ENCODE measurements at regions not wholly inside any gene's neighbourhood (a gene's known extent, or its start where the extent isn't known, plus 50 kb on each side); places are given as distances from the start of the nearest gene placed in this dataset.

- Histone ChIP-seq H3K9ac (ENCODE audit: low read depth, low read length) (no peak overlapping the region), H3K4me3 (ENCODE audit: low read depth, low read length) (no peak overlapping the region), H3K36me3 (ENCODE audit: control insufficient read depth, insufficient read depth, low read length) (no peaks in the 10 kb centered on the region), H3K4me1 (ENCODE audit: control insufficient read depth, insufficient read depth, low read length) (no peaks in the 10 kb centered on the region), H3K9me3 (ENCODE audit: control insufficient read depth, insufficient read depth, low read length) (no peaks in the 10 kb centered on the region), H3K27me3 (ENCODE audit: control insufficient read depth, insufficient read depth, low read length) (no peaks in the 10 kb centered on the region)
These were observed 129.7 kb downstream of the ADRA2A start for GRCh38 chr10:111206521-111206920.

- no peaks in the 10 kb centered on the region for H3K27me3 ChIP-seq (ENCODE audit: control insufficient read depth, insufficient read depth, low read length)
- H3K4me1 ChIP-seq (ENCODE audit: control insufficient read depth, insufficient read depth, low read length) = no peaks in the 10 kb centered on the region
- no peaks in the 10 kb centered on the region for H3K36me3 ChIP-seq (ENCODE audit: control insufficient read depth, insufficient read depth, low read length)
- no peak overlapping the region for H3K9ac ChIP-seq (ENCODE audit: low read depth, low read length)
- H3K4me3 ChIP-seq (ENCODE audit: low read depth, low read length) = no peak overlapping the region
- H3K9me3 ChIP-seq (ENCODE audit: control insufficient read depth, insufficient read depth, low read length) = no peaks in the 10 kb centered on the region
These were observed 130.7 kb downstream of the ADRA2A start for GRCh38 chr10:111207500-111207899.

- Histone ChIP-seq H3K36me3 (ENCODE audit: control insufficient read depth, insufficient read depth, low read length) (no peaks in the 10 kb centered on the region), H3K27me3 (ENCODE audit: control insufficient read depth, insufficient read depth, low read length) (no peaks in the 10 kb centered on the region), H3K4me1 (ENCODE audit: control insufficient read depth, insufficient read depth, low read length) (no peaks in the 10 kb centered on the region), H3K4me3 (ENCODE audit: low read depth, low read length) (no peak overlapping the region), H3K9ac (ENCODE audit: low read depth, low read length) (no peak overlapping the region), H3K9me3 (ENCODE audit: control insufficient read depth, insufficient read depth, low read length) (peaks cover 3% of the 10 kb centered on the region)
These were observed 132.1 kb downstream of the ADRA2A start for GRCh38 chr10:111208951-111209350.

GRCh38 chr10:111209692-111210091, 132.9 kb downstream of the ADRA2A start:
- peaks cover 5% of the 10 kb centered on the region for H3K9me3 ChIP-seq (ENCODE audit: control insufficient read depth, insufficient read depth, low read length)
- no peak overlapping the region for H3K4me3 ChIP-seq (ENCODE audit: low read depth, low read length)
- H3K9ac ChIP-seq (ENCODE audit: low read depth, low read length) = no peak overlapping the region
- no peaks in the 10 kb centered on the region for H3K27me3 ChIP-seq (ENCODE audit: control insufficient read depth, insufficient read depth, low read length)
- H3K4me1 ChIP-seq (ENCODE audit: control insufficient read depth, insufficient read depth, low read length) = no peaks in the 10 kb centered on the region
- H3K36me3 ChIP-seq (ENCODE audit: control insufficient read depth, insufficient read depth, low read length) = no peaks in the 10 kb centered on the region

GRCh38 chr10:111211241-111211640, 134.4 kb downstream of the ADRA2A start:
- Histone ChIP-seq H3K4me3 (ENCODE audit: low read depth, low read length) (no peak overlapping the region), H3K9ac (ENCODE audit: low read depth, low read length) (no peak overlapping the region), H3K36me3 (ENCODE audit: control insufficient read depth, insufficient read depth, low read length) (no peaks in the 10 kb centered on the region), H3K27me3 (ENCODE audit: control insufficient read depth, insufficient read depth, low read length) (no peaks in the 10 kb centered on the region), H3K4me1 (ENCODE audit: control insufficient read depth, insufficient read depth, low read length) (no peaks in the 10 kb centered on the region), H3K9me3 (ENCODE audit: control insufficient read depth, insufficient read depth, low read length) (peaks cover 5% of the 10 kb centered on the region)

GRCh38 chr10:111211706-111212105, 134.9 kb downstream of the ADRA2A start:
- H3K27me3 ChIP-seq (ENCODE audit: control insufficient read depth, insufficient read depth, low read length) = no peaks in the 10 kb centered on the region
- H3K4me1 ChIP-seq (ENCODE audit: control insufficient read depth, insufficient read depth, low read length) = no peaks in the 10 kb centered on the region
- H3K4me3 ChIP-seq (ENCODE audit: low read depth, low read length) = no peak overlapping the region
- no peaks in the 10 kb centered on the region for H3K36me3 ChIP-seq (ENCODE audit: control insufficient read depth, insufficient read depth, low read length)
- no peak overlapping the region for H3K9ac ChIP-seq (ENCODE audit: low read depth, low read length)
- peaks cover 5% of the 10 kb centered on the region for H3K9me3 ChIP-seq (ENCODE audit: control insufficient read depth, insufficient read depth, low read length)

GRCh38 chr10:111221682-111222480, 145.1 kb downstream of the ADRA2A start:
- Histone ChIP-seq H3K4me3 (ENCODE audit: low read depth, low read length) (no peak overlapping the region), H3K36me3 (ENCODE audit: control insufficient read depth, insufficient read depth, low read length) (no peaks in the 10 kb centered on the region), H3K9me3 (ENCODE audit: control insufficient read depth, insufficient read depth, low read length) (no peaks in the 10 kb centered on the region), H3K27me3 (ENCODE audit: control insufficient read depth, insufficient read depth, low read length) (no peaks in the 10 kb centered on the region), H3K9ac (ENCODE audit: low read depth, low read length) (no peak overlapping the region), H3K4me1 (ENCODE audit: control insufficient read depth, insufficient read depth, low read length) (no peaks in the 10 kb centered on the region)

GRCh38 chr10:111222961-111223360, 146.1 kb downstream of the ADRA2A start:
- no peaks in the 10 kb centered on the region for H3K9me3 ChIP-seq (ENCODE audit: control insufficient read depth, insufficient read depth, low read length)
- H3K36me3 ChIP-seq (ENCODE audit: control insufficient read depth, insufficient read depth, low read length) = no peaks in the 10 kb centered on the region
- no peak overlapping the region for H3K9ac ChIP-seq (ENCODE audit: low read depth, low read length)
- H3K4me1 ChIP-seq (ENCODE audit: control insufficient read depth, insufficient read depth, low read length) = no peaks in the 10 kb centered on the region
- H3K4me3 ChIP-seq (ENCODE audit: low read depth, low read length) = no peak overlapping the region
- H3K27me3 ChIP-seq (ENCODE audit: control insufficient read depth, insufficient read depth, low read length) = no peaks in the 10 kb centered on the region

- H3K9ac ChIP-seq (ENCODE audit: low read depth, low read length) = no peak overlapping the region
- no peaks in the 10 kb centered on the region for H3K4me1 ChIP-seq (ENCODE audit: control insufficient read depth, insufficient read depth, low read length)
- no peaks in the 10 kb centered on the region for H3K9me3 ChIP-seq (ENCODE audit: control insufficient read depth, insufficient read depth, low read length)
- H3K36me3 ChIP-seq (ENCODE audit: control insufficient read depth, insufficient read depth, low read length) = no peaks in the 10 kb centered on the region
- H3K4me3 ChIP-seq (ENCODE audit: low read depth, low read length) = no peak overlapping the region
- H3K27me3 ChIP-seq (ENCODE audit: control insufficient read depth, insufficient read depth, low read length) = no peaks in the 10 kb centered on the region
These were observed 154.9 kb downstream of the ADRA2A start for GRCh38 chr10:111231779-111232178.

GRCh38 chr10:111233439-111233838, 156.6 kb downstream of the ADRA2A start:
- no peak overlapping the region for H3K4me3 ChIP-seq (ENCODE audit: low read depth, low read length)
- no peaks in the 10 kb centered on the region for H3K27me3 ChIP-seq (ENCODE audit: control insufficient read depth, insufficient read depth, low read length)

GRCh38 chr10:111234234-111234913, 157.5 kb downstream of the ADRA2A start:
- no peaks in the 10 kb centered on the region for H3K36me3 ChIP-seq (ENCODE audit: control insufficient read depth, insufficient read depth, low read length)
- no peak overlapping the region for H3K9ac ChIP-seq (ENCODE audit: low read depth, low read length)
- H3K9me3 ChIP-seq (ENCODE audit: control insufficient read depth, insufficient read depth, low read length) = no peaks in the 10 kb centered on the region
- H3K27me3 ChIP-seq (ENCODE audit: control insufficient read depth, insufficient read depth, low read length) = no peaks in the 10 kb centered on the region
- no peaks in the 10 kb centered on the region for H3K4me1 ChIP-seq (ENCODE audit: control insufficient read depth, insufficient read depth, low read length)
- H3K4me3 ChIP-seq (ENCODE audit: low read depth, low read length) = no peak overlapping the region

More at GRCh38 chr10:111233439-111233838, 156.6 kb downstream of the ADRA2A start:
- Histone ChIP-seq H3K9me3 (ENCODE audit: control insufficient read depth, insufficient read depth, low read length) (no peaks in the 10 kb centered on the region), H3K4me1 (ENCODE audit: control insufficient read depth, insufficient read depth, low read length) (no peaks in the 10 kb centered on the region), H3K9ac (ENCODE audit: low read depth, low read length) (no peak overlapping the region), H3K36me3 (ENCODE audit: control insufficient read depth, insufficient read depth, low read length) (no peaks in the 10 kb centered on the region)

- Histone ChIP-seq H3K4me1 (ENCODE audit: control insufficient read depth, insufficient read depth, low read length) (no peaks in the 10 kb centered on the region), H3K9me3 (ENCODE audit: control insufficient read depth, insufficient read depth, low read length) (no peaks in the 10 kb centered on the region), H3K4me3 (ENCODE audit: low read depth, low read length) (no peak overlapping the region), H3K27me3 (ENCODE audit: control insufficient read depth, insufficient read depth, low read length) (no peaks in the 10 kb centered on the region), H3K9ac (ENCODE audit: low read depth, low read length) (no peak overlapping the region), H3K36me3 (ENCODE audit: control insufficient read depth, insufficient read depth, low read length) (no peaks in the 10 kb centered on the region)
These were observed 158.1 kb downstream of the ADRA2A start for GRCh38 chr10:111234914-111235302.

Data from iPS-15b (cell line).